B cell (primary cell): ENCODE measurements at regions not wholly inside any gene's neighbourhood (a gene's known extent, or its start where the extent isn't known, plus 50 kb on each side); places are given as distances from the start of the nearest gene placed in this dataset.

Source experiments
- ATAC-seq: fragments of 200-7000 bp; cut with Tn5 transposase; one replicate; pipeline ENCODE4 v1.10.0; 2021; ENCODE audit warnings: low read depth, mild to moderate bottlenecking, moderate number of reproducible peaks, moderate library complexity
- CTCF ChIA-PET: fragments of 350-600 bp; sonication (Branson Sonifier 250); formaldehyde crosslinking; loops from one replicate; lab custom pipeline; 2021; ENCODE audit warnings: antibody characterized with exemption, inconsistent platforms; lab: Charles Lee
- POLR2A ChIA-PET: fragments of 350-600 bp; sonication (Branson Sonifier 250); formaldehyde crosslinking; loops from one replicate; lab custom pipeline; 2021; ENCODE audit warnings: antibody characterized with exemption; lab: Charles Lee
- DNase-seq: peaks from one replicate; pipeline ENCODE4 v3.0.0; 2013
- H2AFZ ChIP-seq: 2 replicates; pipeline ENCODE4 v1.6.1; 2012; ENCODE audit warnings: mild to moderate bottlenecking, low read depth, low read length; ENCODE audit not compliant: insufficient read depth, poor library complexity, severe bottlenecking
- H3K27ac ChIP-seq, 2 donors: 1 replicate in 1 of 2; 2 replicates in 1 of 2; pipeline ENCODE4 v1.5.1; 2012 to 2013; ENCODE audit warnings: low read length in 2 of 2, mild to moderate bottlenecking in 2 of 2, moderate library complexity in 1 of 2
- H3K27me3 ChIP-seq, 4 experiments: fragments of 200-600 bp in 1 of 4; sonication (generic) in 1 of 4; replicated peaks in 1 of 4; 1 replicate in 2 of 4; 2 replicates in 2 of 4; pipeline versions ENCODE4 v1.6.1 to v1.7.0; 2013 to 2016; ENCODE audit warnings: low read length in 3 of 4, mild to moderate bottlenecking in 2 of 4, mixed read lengths in 1 of 4, moderate library complexity in 1 of 4; ENCODE audit not compliant: insufficient read depth in 4 of 4, control insufficient read depth in 3 of 4; ENCODE audit errors: control extremely low read depth in 1 of 4
- H3K36me3 ChIP-seq, 2 experiments: replicated peaks in 1 of 2; 1 replicate in 1 of 2; 2 replicates in 1 of 2; pipeline versions ENCODE4 v1.6.1 to v1.7.1; 2013; ENCODE audit warnings: low read length in 1 of 2; ENCODE audit not compliant: insufficient read depth in 2 of 2, control insufficient read depth in 1 of 2; ENCODE audit errors: control extremely low read depth in 1 of 2, extremely low read depth in 1 of 2
- H3K4me1 ChIP-seq, 2 donors: fragments of 200-600 bp in 1 of 2; sonication (generic) in 1 of 2; 1 replicate in 1 of 2; 2 replicates in 1 of 2; pipeline versions ENCODE4 v1.5.1 to v1.6.1; 2013 to 2017; ENCODE audit warnings: low read length in 2 of 2; ENCODE audit not compliant: control insufficient read depth in 2 of 2, insufficient read depth in 2 of 2
- H3K4me2 ChIP-seq: replicated peaks from 2 replicates; pipeline ENCODE3; 2012; ENCODE audit warnings: mild to moderate bottlenecking, low read depth, low read length; ENCODE audit not compliant: poor library complexity, severe bottlenecking
- H3K4me3 ChIP-seq, 5 experiments: fragments of 200-600 bp in 1 of 5; sonication (generic) in 1 of 5; 1 replicate in 3 of 5; 2 replicates in 2 of 5; pipeline versions ENCODE4 v1.5.1 to v1.7.0; 2011 to 2016; ENCODE audit warnings: low read length in 4 of 5, mild to moderate bottlenecking in 4 of 5, low read depth in 2 of 5, control low read depth in 1 of 5, moderate library complexity in 1 of 5; ENCODE audit not compliant: insufficient read depth in 1 of 5; ENCODE audit errors: control extremely low read depth in 1 of 5, extremely low read depth in 1 of 5
- H3K79me2 ChIP-seq: fragments of 200-600 bp; sonication (generic); one replicate; pipeline ENCODE4 v1.6.0; 2016; ENCODE audit warnings: low read length; ENCODE audit not compliant: control insufficient read depth, insufficient read depth
- H3K9ac ChIP-seq: fragments of 200-600 bp; sonication (generic); 2 replicates; pipeline ENCODE4 v1.6.1; 2017; ENCODE audit warnings: mild to moderate bottlenecking, low read length, moderate library complexity
- H3K9me3 ChIP-seq, 3 donors: one replicate each; pipeline versions ENCODE4 v1.6.1 to v1.7.1; 2013; ENCODE audit warnings: low read length in 2 of 3; ENCODE audit not compliant: control insufficient read depth in 2 of 3, insufficient read depth in 1 of 3; ENCODE audit errors: control extremely low read depth in 1 of 3
- H4K20me1 ChIP-seq: 2 replicates; pipeline ENCODE4 v1.6.0; 2012; ENCODE audit warnings: mild to moderate bottlenecking, low read length; ENCODE audit not compliant: insufficient read depth, control insufficient read depth, poor library complexity, severe bottlenecking
- H3K27ac Mint-ChIP-seq: one replicate; pipeline ENCODE4 v1.8.0; 2021; ENCODE audit warnings: mixed read lengths
- H3K27me3 Mint-ChIP-seq: one replicate; pipeline ENCODE4 v1.8.0; 2021; ENCODE audit warnings: mixed read lengths
- H3K4me1 Mint-ChIP-seq: one replicate; pipeline ENCODE4 v1.8.0; 2021; ENCODE audit warnings: mixed read lengths
- H3K4me3 Mint-ChIP-seq: one replicate; pipeline ENCODE4 v1.8.0; 2021; ENCODE audit warnings: mixed read lengths
- H3K9me3 Mint-ChIP-seq: one replicate; pipeline ENCODE4 v1.8.0; 2022; ENCODE audit warnings: mixed read lengths; ENCODE audit not compliant: insufficient read depth
- EZH2 ChIP-seq: IDR thresholded peaks from 2 replicates; pipeline ENCODE4 v1.6.1; 2012; ENCODE audit warnings: borderline replicate concordance, low read depth, mild to moderate bottlenecking, moderate library complexity, low read length; ENCODE audit not compliant: insufficient read depth, poor library complexity, severe bottlenecking
- WGBS: methylation state at CpG from one replicate; pipeline ENCODE4 v1.1.5; 2013; ENCODE audit warnings: missing lambda C conversion rate; ENCODE audit not compliant: insufficient coverage; 5-methylcytosine and 5-hydroxymethylcytosine counted together
- intact Hi-C: fragments of 100-400 bp; cut with micrococcal nuclease; formaldehyde crosslinking; loops from one replicate; pipeline ENCODE4 v1.10.0; 2022
- TF ChIP-seq, protein P1 (sequence below): fragments of 200-600 bp; IDR thresholded peaks from one replicate; pipeline ENCODE4 v1.8.0; 2022; ENCODE audit warnings: antibody characterized with exemption, mild to moderate bottlenecking

DNA sequence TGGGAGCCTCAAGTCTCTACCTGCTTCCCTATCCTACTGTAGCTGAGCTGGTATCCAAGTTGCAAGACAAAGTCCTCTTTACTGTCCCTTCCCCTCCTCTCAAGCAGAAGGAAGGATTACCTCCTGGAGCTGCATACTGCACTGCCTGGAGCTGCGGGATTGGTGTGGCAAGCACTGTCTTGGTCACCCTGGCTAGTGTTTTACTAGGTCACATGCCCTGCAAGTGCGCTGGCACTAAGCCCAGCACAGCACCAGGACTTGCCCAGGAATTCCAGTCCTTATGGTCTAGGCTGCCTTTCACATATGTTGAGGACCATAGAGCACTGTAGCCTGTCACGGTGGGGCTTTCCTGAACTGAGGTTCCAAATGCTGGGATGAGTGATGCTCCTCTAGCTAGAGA, 227.3 kb upstream of the ZC4H2 start:
- Mint-ChIP-seq H3K4me3 (no peak overlapping the region), H3K9me3 (peaks cover 4% of the 10 kb centered on the region), H3K27ac (no peak overlapping the region), H3K27me3 (no peaks in the 10 kb centered on the region), H3K4me1 (no peaks in the 10 kb centered on the region)
- H2AFZ ChIP-seq = no peak overlapping the region
- no peak overlapping the region for H3K4me2 ChIP-seq
- DNase-seq = no peak
- no peak overlapping the region for H3K9ac ChIP-seq
- H3K4me1 ChIP-seq = no peaks in the 10 kb centered on the region
- 95% methylated on average over 2 of the region's 3 CpGs for WGBS
- H4K20me1 ChIP-seq = no peaks in the 10 kb centered on the region
- no peak overlapping the region for H3K27ac ChIP-seq
- ChIA-PET POLR2A (no interaction called here), CTCF (no interaction called here)
- TF ChIP-seq, protein P1, sequence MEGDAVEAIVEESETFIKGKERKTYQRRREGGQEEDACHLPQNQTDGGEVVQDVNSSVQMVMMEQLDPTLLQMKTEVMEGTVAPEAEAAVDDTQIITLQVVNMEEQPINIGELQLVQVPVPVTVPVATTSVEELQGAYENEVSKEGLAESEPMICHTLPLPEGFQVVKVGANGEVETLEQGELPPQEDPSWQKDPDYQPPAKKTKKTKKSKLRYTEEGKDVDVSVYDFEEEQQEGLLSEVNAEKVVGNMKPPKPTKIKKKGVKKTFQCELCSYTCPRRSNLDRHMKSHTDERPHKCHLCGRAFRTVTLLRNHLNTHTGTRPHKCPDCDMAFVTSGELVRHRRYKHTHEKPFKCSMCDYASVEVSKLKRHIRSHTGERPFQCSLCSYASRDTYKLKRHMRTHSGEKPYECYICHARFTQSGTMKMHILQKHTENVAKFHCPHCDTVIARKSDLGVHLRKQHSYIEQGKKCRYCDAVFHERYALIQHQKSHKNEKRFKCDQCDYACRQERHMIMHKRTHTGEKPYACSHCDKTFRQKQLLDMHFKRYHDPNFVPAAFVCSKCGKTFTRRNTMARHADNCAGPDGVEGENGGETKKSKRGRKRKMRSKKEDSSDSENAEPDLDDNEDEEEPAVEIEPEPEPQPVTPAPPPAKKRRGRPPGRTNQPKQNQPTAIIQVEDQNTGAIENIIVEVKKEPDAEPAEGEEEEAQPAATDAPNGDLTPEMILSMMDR = no peak
- TF ChIP-seq EZH2 = no peak
- no peaks in the 10 kb centered on the region for H3K27me3 ChIP-seq
- no peaks in the 10 kb centered on the region for H3K36me3 ChIP-seq
- intact Hi-C loops = no loop called here
- H3K4me3 ChIP-seq = no peak overlapping the region
- no peaks in the 10 kb centered on the region for H3K79me2 ChIP-seq
- no peak for ATAC-seq
- H3K9me3 ChIP-seq = peaks cover 0 to 16% (median 0%) of the 10 kb centered on the region in 3 donors

DNA sequence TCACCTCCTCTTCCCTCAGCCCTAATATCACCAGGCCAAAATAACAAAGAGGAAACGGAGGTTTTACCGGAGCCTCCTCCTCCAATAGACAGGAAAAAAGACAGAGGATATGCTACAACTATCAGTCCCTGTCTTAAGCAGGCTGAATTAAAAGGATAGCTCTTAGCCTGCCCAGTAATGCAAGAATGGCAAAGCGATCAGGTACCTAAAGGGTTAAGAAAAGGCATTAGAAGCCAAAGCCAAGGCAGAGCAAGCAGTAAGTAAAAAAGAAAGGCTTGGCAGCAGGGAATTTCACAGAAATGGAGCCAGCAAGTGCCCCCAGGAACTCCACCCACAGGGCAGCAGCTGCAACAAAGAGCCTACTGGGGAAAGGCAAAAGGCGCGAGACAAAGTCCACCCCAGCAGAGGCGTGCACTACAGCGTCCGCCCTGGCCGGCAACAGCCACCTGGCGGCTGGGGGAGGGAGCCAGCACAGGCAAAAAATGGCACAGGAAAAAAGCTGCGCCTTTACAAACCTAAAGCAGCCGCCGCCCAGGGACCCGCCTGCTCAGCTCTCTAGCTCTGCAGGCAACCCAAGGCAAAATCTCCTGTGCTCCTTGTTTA, 220.6 kb upstream of the ZC4H2 start:
- Mint-ChIP-seq H3K27ac (no peak overlapping the region), H3K4me3 (no peak overlapping the region)

More for the DNA sequence above, 220.6 kb upstream of the ZC4H2 start:
- no peaks in the 10 kb centered on the region for H3K27me3 ChIP-seq
- intact Hi-C loops = no loop called here
- ChIA-PET CTCF (no interaction called here), POLR2A (no interaction called here)
- no peaks in the 10 kb centered on the region for H3K79me2 ChIP-seq
- DNase-seq (peak; percentile 1), ATAC-seq (no peak)
- no peaks in the 10 kb centered on the region for H3K4me1 Mint-ChIP-seq
- H3K4me2 ChIP-seq = no peak overlapping the region
- H3K27ac ChIP-seq = no peak overlapping the region
- H3K9ac ChIP-seq = no peak overlapping the region
- no peaks in the 10 kb centered on the region for H3K27me3 Mint-ChIP-seq
- 7% methylated on average over 8 of the region's 14 CpGs for WGBS
- no peak overlapping the region for H2AFZ ChIP-seq
- no peaks in the 10 kb centered on the region for H3K9me3 Mint-ChIP-seq
- H4K20me1 ChIP-seq = no peaks in the 10 kb centered on the region
- H3K4me3 ChIP-seq = no peak overlapping the region
- H3K9me3 ChIP-seq = peaks cover 0 to 22% (median 0%) of the 10 kb centered on the region in 3 donors
- H3K4me1 ChIP-seq = no peaks in the 10 kb centered on the region
- H3K36me3 ChIP-seq = no peaks in the 10 kb centered on the region
- no peak for TF ChIP-seq EZH2
- TF ChIP-seq, protein P1 = no peak
